Keratinocyte (primary cell): ENCODE measurements at regions not wholly inside any gene's neighbourhood (a gene's known extent, or its start where the extent isn't known, plus 50 kb on each side); places are given as distances from the start of the nearest gene placed in this dataset.

Source experiments
- DNase-seq: peaks from one replicate; pipeline ENCODE4 v3.0.0-alpha.2; 2011; ENCODE audit warnings: low read depth, missing footprints, low spot score
- FAIRE-seq: peaks from 2 replicates; lab custom pipeline; 2011; peaks lifted over from hg19 to GRCh38; lab: Jason Lieb, UNC
- H2AFZ ChIP-seq: 2 replicates; pipeline ENCODE4 v1.6.0; 2012; ENCODE audit warnings: low read length, control low read depth, inconsistent platforms; ENCODE audit not compliant: control insufficient read depth
- H3K27ac ChIP-seq: 2 replicates; pipeline ENCODE4 v1.5.1; 2011; ENCODE audit warnings: low read length; ENCODE audit not compliant: control insufficient read depth, insufficient read depth
- H3K27me3 ChIP-seq: 3 replicates; pipeline ENCODE4 v1.6.0; 2011; ENCODE audit warnings: low read length; ENCODE audit not compliant: control insufficient read depth, insufficient read depth; ENCODE audit errors: extremely low read depth
- H3K36me3 ChIP-seq, 2 experiments: 2 replicates in 1 of 2; 3 replicates in 1 of 2; pipeline ENCODE4 v1.5.1; 2011; ENCODE audit warnings: low read length in 2 of 2, mild to moderate bottlenecking in 1 of 2; ENCODE audit not compliant: control insufficient read depth in 2 of 2, insufficient read depth in 2 of 2; ENCODE audit errors: extremely low read depth in 1 of 2
- H3K4me1 ChIP-seq: 3 replicates; pipeline ENCODE4 v1.5.1; 2011; ENCODE audit warnings: low read length; ENCODE audit not compliant: control insufficient read depth, insufficient read depth; ENCODE audit errors: extremely low read depth
- H3K4me2 ChIP-seq: 3 replicates; pipeline ENCODE4 v1.6.0; 2011; ENCODE audit warnings: low read depth, low read length; ENCODE audit not compliant: control insufficient read depth, insufficient read depth; ENCODE audit errors: extremely low read depth
- H3K4me3 ChIP-seq, 3 experiments: fragments of 200-600 bp in 1 of 3; sonication (generic) in 1 of 3; 2 replicates in 2 of 3; 3 replicates in 1 of 3; pipeline ENCODE4 v1.5.1; 2011 to 2016; ENCODE audit warnings: low read length in 3 of 3, mild to moderate bottlenecking in 3 of 3, control low read depth in 2 of 3, inconsistent platforms in 1 of 3, low read depth in 1 of 3, mixed read lengths in 1 of 3, mixed run types in 1 of 3, moderate library complexity in 1 of 3; ENCODE audit not compliant: control insufficient read depth in 2 of 3, insufficient read depth in 2 of 3; ENCODE audit errors: extremely low read depth in 1 of 3
- H3K79me2 ChIP-seq: 2 replicates; pipeline ENCODE4 v1.6.0; 2012; ENCODE audit warnings: low read length; ENCODE audit not compliant: control insufficient read depth, insufficient read depth
- H3K9ac ChIP-seq: 3 replicates; pipeline ENCODE4 v1.6.0; 2011; ENCODE audit warnings: low read length; ENCODE audit not compliant: control insufficient read depth, insufficient read depth; ENCODE audit errors: extremely low read depth
- H3K9me1 ChIP-seq: 3 replicates; pipeline ENCODE4 v1.6.0; 2011; ENCODE audit warnings: low read length; ENCODE audit not compliant: control insufficient read depth, insufficient read depth; ENCODE audit errors: extremely low read depth
- H3K9me3 ChIP-seq: 2 replicates; pipeline ENCODE4 v1.5.1; 2012; ENCODE audit warnings: low read depth, low read length; ENCODE audit not compliant: control insufficient read depth
- H4K20me1 ChIP-seq: 3 replicates; pipeline ENCODE4 v1.6.0; 2011; ENCODE audit warnings: low read length; ENCODE audit not compliant: control insufficient read depth, insufficient read depth; ENCODE audit errors: extremely low read depth
- CTCF ChIP-seq, 3 experiments: IDR thresholded peaks in 1 of 3; conservative IDR thresholded peaks in 1 of 3; optimal IDR thresholded peaks in 1 of 3; 2 replicates in 2 of 3; 3 replicates in 1 of 3; pipeline versions ENCODE3 to v1.5.1; 2011; ENCODE audit warnings: low read length in 3 of 3, mild to moderate bottlenecking in 3 of 3, moderate library complexity in 2 of 3, control low read depth in 1 of 3, inconsistent platforms in 1 of 3; ENCODE audit not compliant: insufficient read depth in 2 of 3; ENCODE audit errors: extremely low read depth in 1 of 3
- EZH2 ChIP-seq: IDR thresholded peaks from one replicate; pipeline ENCODE4 v1.6.1; 2012; ENCODE audit warnings: inconsistent platforms, mild to moderate bottlenecking, low read length, moderate library complexity
- dilution Hi-C: fragments of 300-500 bp; cut with MboI; formaldehyde crosslinking; loops from one replicate; pipeline ENCODE4 v1.7.0; 2020; ENCODE audit warnings: low sequenced_read_pairs; ENCODE audit not compliant: extremely low pct_ligation_motif_present

- Histone ChIP-seq H3K4me2 (no peak overlapping the region), H2AFZ (no peak overlapping the region), H3K36me3 (no peaks in the 10 kb centered on the region), H4K20me1 (no peaks in the 10 kb centered on the region), H3K79me2 (no peaks in the 10 kb centered on the region), H3K4me1 (no peaks in the 10 kb centered on the region), H3K27ac (no peak overlapping the region), H3K4me3 (no peak overlapping the region), H3K27me3 (no peaks in the 10 kb centered on the region), H3K9me1 (no peaks in the 10 kb centered on the region), H3K9me3 (no peaks in the 10 kb centered on the region), H3K9ac (no peak overlapping the region)
- no peak for TF ChIP-seq CTCF (optimal IDR thresholded peaks at IDR 0.05 in 1 of 3, IDR thresholded peaks at IDR 0.05 in 1 of 3, conservative IDR thresholded peaks at IDR 0.05 in 1 of 3; ENCODE audit: extremely low read depth in 1 of 3, insufficient read depth in 2 of 3, low read length in 3 of 3)
- no peak for TF ChIP-seq EZH2
- dilution Hi-C loops, result no loop called here
- no peak for DNase-seq
- FAIRE-seq, result no peak
Observed at GRCh38 chr5:173745557-173745956, 129.1 kb upstream of the BOD1 start.

GRCh38 chr5:173746047-173746646 lies 129.7 kb upstream of the BOD1 start:
- H3K4me3 ChIP-seq, result no peak overlapping the region
- TF ChIP-seq EZH2, result no peak
- TF ChIP-seq CTCF (optimal IDR thresholded peaks at IDR 0.05 in 1 of 3, IDR thresholded peaks at IDR 0.05 in 1 of 3, conservative IDR thresholded peaks at IDR 0.05 in 1 of 3; ENCODE audit: extremely low read depth in 1 of 3, insufficient read depth in 2 of 3, low read length in 3 of 3), result no peak
- H3K9me3 ChIP-seq, result no peaks in the 10 kb centered on the region
- no peaks in the 10 kb centered on the region for H3K9me1 ChIP-seq
- DNase-seq, result no peak
- no peak overlapping the region for H2AFZ ChIP-seq
- FAIRE-seq, result no peak
- H3K4me1 ChIP-seq, result no peaks in the 10 kb centered on the region
- H3K9ac ChIP-seq, result no peak overlapping the region
- H3K27ac ChIP-seq, result no peak overlapping the region
- H3K36me3 ChIP-seq, result no peaks in the 10 kb centered on the region
- no peaks in the 10 kb centered on the region for H4K20me1 ChIP-seq
- no peak overlapping the region for H3K4me2 ChIP-seq
- H3K27me3 ChIP-seq, result no peaks in the 10 kb centered on the region
- dilution Hi-C loops, result no loop called here
- no peaks in the 10 kb centered on the region for H3K79me2 ChIP-seq
